GM23338 (cell line): ENCODE measurements at regions not wholly inside any gene's neighbourhood (a gene's known extent, or its start where the extent isn't known, plus 50 kb on each side); places are given as distances from the start of the nearest gene placed in this dataset.

Experiments
- ATAC-seq: fragments of 200-7000 bp; cut with Tn5 transposase; 3 replicates; pipeline ENCODE4 v1.9.1; 2020
- DNase-seq: peaks from one replicate; pipeline ENCODE4 v3.0.0-alpha.2; 2015; ENCODE audit warnings: low spot score
- H2AFZ ChIP-seq: fragments of 200-600 bp; sonication (generic); 2 replicates; pipeline ENCODE4 v1.8.0; 2016; ENCODE audit warnings: antibody characterized with exemption, mild to moderate bottlenecking, moderate library complexity
- H3F3A ChIP-seq: fragments of 200-600 bp; sonication (generic); replicated peaks from 2 replicates; pipeline ENCODE4 v1.8.0; 2017; ENCODE audit warnings: antibody characterized with exemption, mixed run types, low read depth
- H3K27ac ChIP-seq: fragments of 200-600 bp; sonication (generic); 2 replicates; pipeline ENCODE4 v1.6.1; 2016; ENCODE audit warnings: low read depth
- H3K27me3 ChIP-seq: fragments of 200-600 bp; sonication (generic); 2 replicates; pipeline ENCODE4 v1.8.0; 2016; ENCODE audit warnings: mild to moderate bottlenecking, mixed run types, moderate library complexity; ENCODE audit not compliant: insufficient read depth
- H3K36me3 ChIP-seq: fragments of 200-600 bp; sonication (generic); 2 replicates; pipeline ENCODE4 v1.8.0; 2016; ENCODE audit warnings: mild to moderate bottlenecking; ENCODE audit not compliant: insufficient read depth
- H3K4me1 ChIP-seq: fragments of 200-600 bp; sonication (generic); 2 replicates; pipeline ENCODE4 v1.8.0; 2016; ENCODE audit warnings: mild to moderate bottlenecking, moderate library complexity; ENCODE audit not compliant: insufficient read depth
- H3K4me2 ChIP-seq: fragments of 200-600 bp; sonication (generic); 2 replicates; pipeline ENCODE4 v1.7.1; 2017; ENCODE audit warnings: mixed run types
- H3K4me3 ChIP-seq: fragments of 200-600 bp; sonication (generic); 2 replicates; pipeline ENCODE4 v1.6.1; 2016; ENCODE audit warnings: mixed run types
- H3K79me2 ChIP-seq: fragments of 200-600 bp; sonication (generic); replicated peaks from 2 replicates; pipeline ENCODE4 v1.8.0; 2017; ENCODE audit warnings: mild to moderate bottlenecking; ENCODE audit not compliant: insufficient read depth
- H3K9me2 ChIP-seq: fragments of 200-600 bp; sonication (generic); 2 replicates; pipeline ENCODE4 v1.8.0; 2017; ENCODE audit not compliant: insufficient read depth
- H4K20me1 ChIP-seq: fragments of 200-600 bp; sonication (generic); replicated peaks from 2 replicates; pipeline ENCODE4 v1.8.0; 2017; ENCODE audit warnings: mild to moderate bottlenecking; ENCODE audit not compliant: insufficient read depth
- H3K27ac Mint-ChIP-seq: 2 replicates; pipeline ENCODE4 v1.8.0; 2020; ENCODE audit warnings: inconsistent platforms, mild to moderate bottlenecking, moderate library complexity, mixed read lengths
- H3K27me3 Mint-ChIP-seq: 3 replicates; pipeline ENCODE4 v1.8.0; 2022; ENCODE audit warnings: low read depth, mild to moderate bottlenecking, moderate library complexity, mixed read lengths, inconsistent platforms; ENCODE audit not compliant: insufficient read depth, poor library complexity
- H3K36me3 Mint-ChIP-seq: 3 replicates; pipeline ENCODE4 v1.8.0; 2021; ENCODE audit warnings: low read depth, mild to moderate bottlenecking, inconsistent platforms, moderate library complexity, mixed read lengths
- H3K4me1 Mint-ChIP-seq: 3 replicates; pipeline ENCODE4 v1.8.0; 2020; ENCODE audit warnings: mild to moderate bottlenecking, inconsistent platforms, mixed read lengths
- H3K4me3 Mint-ChIP-seq: 3 replicates; pipeline ENCODE4 v1.8.0; 2021; ENCODE audit warnings: moderate library complexity, mild to moderate bottlenecking, inconsistent platforms, mixed read lengths
- H3K9me3 Mint-ChIP-seq: 3 replicates; pipeline ENCODE4 v1.8.0; 2020; ENCODE audit warnings: moderate library complexity, mild to moderate bottlenecking, inconsistent platforms, mixed read lengths
- CREB1 ChIP-seq: fragments of 250-450 bp; sonication (Bioruptor Pico); IDR thresholded peaks from 2 replicates; pipeline ENCODE4 v1.5.0; 2020; ENCODE audit warnings: low read depth, mild to moderate bottlenecking, moderate library complexity
- ETS1 ChIP-seq: IDR thresholded peaks from 2 replicates; pipeline ENCODE4 v1.6.1; 2016; ENCODE audit warnings: antibody characterized with exemption
- EZH2 ChIP-seq: fragments of 200-600 bp; sonication (generic); IDR thresholded peaks from one replicate; pipeline ENCODE4 v1.8.0; 2017; ENCODE audit warnings: antibody characterized with exemption, mild to moderate bottlenecking, low read depth; ENCODE audit not compliant: unreplicated experiment
- EZH2phosphoT487 ChIP-seq: fragments of 200-600 bp; sonication (generic); IDR thresholded peaks from one replicate; pipeline ENCODE4 v1.8.1; 2018; ENCODE audit warnings: antibody characterized with exemption; ENCODE audit not compliant: unreplicated experiment
- JUNB ChIP-seq: IDR thresholded peaks from one replicate; pipeline ENCODE4 v1.6.1; 2016; ENCODE audit warnings: antibody characterized with exemption; ENCODE audit not compliant: unreplicated experiment
- NANOG ChIP-seq: IDR thresholded peaks from 2 replicates; pipeline ENCODE4 v1.6.1; 2016; ENCODE audit warnings: antibody characterized with exemption, borderline replicate concordance
- POLR2AphosphoS5 ChIP-seq: IDR thresholded peaks from 2 replicates; pipeline ENCODE4 v1.6.1; 2016; ENCODE audit warnings: antibody characterized with exemption, low read depth
- REST ChIP-seq: IDR thresholded peaks from one replicate; pipeline ENCODE4 v1.6.1; 2018; ENCODE audit warnings: antibody characterized with exemption; ENCODE audit not compliant: unreplicated experiment
- STAT1 ChIP-seq: IDR thresholded peaks from one replicate; pipeline ENCODE4 v1.6.1; 2016; ENCODE audit warnings: antibody characterized with exemption; ENCODE audit not compliant: unreplicated experiment
- ZNF331 ChIP-seq: fragments of 250-450 bp; sonication (Bioruptor Pico); IDR thresholded peaks from 2 replicates; pipeline ENCODE4 v1.5.0; 2020; ENCODE audit warnings: low read depth, mild to moderate bottlenecking, moderate library complexity
- ZNF462 ChIP-seq: fragments of 250-450 bp; sonication (Bioruptor Pico); IDR thresholded peaks from 2 replicates; pipeline ENCODE4 v1.5.0; 2020; ENCODE audit warnings: mild to moderate bottlenecking, moderate library complexity

- no peak for TF ChIP-seq REST
- no peak for TF ChIP-seq ETS1
- TF ChIP-seq STAT1 = no peak
- TF ChIP-seq NANOG = no peak
- no peak for TF ChIP-seq JUNB
- TF ChIP-seq POLR2AphosphoS5 = no peak
- TF ChIP-seq EZH2phosphoT487 = no peak
Measured at GRCh38 chr17:54028986-54029580, 206.4 kb downstream of the KIF2B start (continued).

GRCh38 chr17:54029986-54030385 is 207.3 kb downstream of the KIF2B start:
- DNase-seq = no peak
- H3K36me3 ChIP-seq = no peaks in the 10 kb centered on the region
- TF ChIP-seq ZNF331 (CRISPR knock-in tag) (no peak), ZNF462 (CRISPR knock-in tag) (no peak), NANOG (no peak), EZH2 (no peak), CREB1 (no peak), POLR2AphosphoS5 (no peak), STAT1 (no peak)
- no peak overlapping the region for H2AFZ ChIP-seq
- ATAC-seq = no peak
- Mint-ChIP-seq H3K4me3 (no peak overlapping the region), H3K27ac (no peak overlapping the region), H3K9me3 (no peaks in the 10 kb centered on the region), H3K36me3 (no peaks in the 10 kb centered on the region), H3K4me1 (no peaks in the 10 kb centered on the region), H3K27me3 (peaks cover 5% of the 10 kb centered on the region)
- no peaks in the 10 kb centered on the region for H3K4me1 ChIP-seq
- H3K4me2 ChIP-seq = no peak overlapping the region
- H3K27ac ChIP-seq = no peak overlapping the region
- no peaks in the 10 kb centered on the region for H4K20me1 ChIP-seq
- no peaks in the 10 kb centered on the region for H3K27me3 ChIP-seq
- H3K79me2 ChIP-seq = no peaks in the 10 kb centered on the region
- H3K4me3 ChIP-seq = no peak overlapping the region
- H3K9me2 ChIP-seq = no peaks in the 10 kb centered on the region
- H3F3A ChIP-seq = no peaks in the 10 kb centered on the region
